ENCODE measurements at regions not wholly inside any gene's neighbourhood (a gene's known extent, or its start where the extent isn't known, plus 50 kb on each side); places are given as distances from the start of the nearest gene placed in this dataset.

DNA sequence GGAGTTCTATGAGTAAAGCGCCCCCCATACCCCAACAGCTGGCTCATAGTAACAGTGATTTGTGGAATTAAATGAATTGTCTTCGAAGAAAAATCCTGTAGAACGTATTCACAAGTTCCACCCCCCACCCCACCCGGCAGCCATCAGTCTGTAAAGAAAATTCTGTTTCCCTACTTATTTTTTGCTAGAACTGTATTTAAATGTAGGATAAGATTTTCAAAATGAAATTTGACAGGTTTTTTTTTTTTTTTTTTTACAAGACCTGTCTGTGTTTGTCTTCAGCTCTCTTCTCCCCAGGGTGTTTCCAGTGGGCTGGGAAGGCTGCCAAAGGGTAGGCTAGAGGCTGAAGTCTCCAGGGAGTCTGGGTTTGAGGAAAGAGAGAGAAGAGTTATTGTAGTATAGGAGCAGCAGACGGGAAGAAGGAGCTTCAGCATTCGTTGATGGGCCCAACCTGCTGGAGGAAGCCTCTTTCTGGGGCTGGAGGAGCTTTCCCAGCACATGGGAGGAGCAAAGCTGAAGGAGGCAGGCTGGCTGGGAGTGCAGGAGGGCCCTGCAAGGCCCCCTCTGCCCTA is 130.6 kb upstream of the SEMA6D start:
- Histone ChIP-seq H2BK5ac (ENCODE audit: low read depth, low read length, poor library complexity) (no peak overlapping the region), H2AK5ac (ENCODE audit: low read length) (no peak overlapping the region), H3K4me2 (ENCODE audit: low read length) (no peak overlapping the region), H3K27me3 (ENCODE audit: insufficient read depth, low read length) (no peaks in the 10 kb centered on the region), H3K4ac (ENCODE audit: low read depth, low read length) (no peak overlapping the region), H2AFZ (ENCODE audit: insufficient read depth, low read length, poor library complexity) (no peak overlapping the region), H2BK12ac (ENCODE audit: low read length) (no peak overlapping the region), H3K4me1 (ENCODE audit: control insufficient read depth in 1 of 2, insufficient read depth in 2 of 2, low read length in 2 of 2) (no peaks in the 10 kb centered on the region), H4K8ac (ENCODE audit: low read depth, low read length) (peak overlapping the region; percentile 29), H3K36me3 (ENCODE audit: control insufficient read depth in 1 of 2, insufficient read depth in 2 of 2, low read length in 2 of 2) (no peaks in the 10 kb centered on the region), H2BK120ac (ENCODE audit: insufficient read depth, low read length, poor library complexity) (no peak overlapping the region), H3K23ac (ENCODE audit: low read length) (no peak overlapping the region), H3K4me3 (ENCODE audit: low read depth, low read length) (no peak overlapping the region), H3K9ac (ENCODE audit: low read length) (no peak overlapping the region), H3K9me3 (ENCODE audit: insufficient read depth, low read depth, low read length) (no peaks in the 10 kb centered on the region), H3K79me1 (ENCODE audit: low read length) (no peaks in the 10 kb centered on the region), H3K27ac (ENCODE audit: low read depth, low read length) (no peak overlapping the region), H4K91ac (ENCODE audit: low read depth, low read length) (no peak overlapping the region), H3K18ac (ENCODE audit: low read length) (no peak overlapping the region), H4K12ac (ENCODE audit: low read depth, low read length) (no peak overlapping the region), H3K14ac (ENCODE audit: low read length) (no peak overlapping the region), H3K79me2 (ENCODE audit: control insufficient read depth, insufficient read depth, low read length, poor library complexity) (no peaks in the 10 kb centered on the region)
- no CpG with 5 or more reads among the region's 6 CpGs for WGBS (ENCODE audit: extremely low coverage, insufficient coverage, insufficient read length)
- DNase-seq = no peak

DNA sequence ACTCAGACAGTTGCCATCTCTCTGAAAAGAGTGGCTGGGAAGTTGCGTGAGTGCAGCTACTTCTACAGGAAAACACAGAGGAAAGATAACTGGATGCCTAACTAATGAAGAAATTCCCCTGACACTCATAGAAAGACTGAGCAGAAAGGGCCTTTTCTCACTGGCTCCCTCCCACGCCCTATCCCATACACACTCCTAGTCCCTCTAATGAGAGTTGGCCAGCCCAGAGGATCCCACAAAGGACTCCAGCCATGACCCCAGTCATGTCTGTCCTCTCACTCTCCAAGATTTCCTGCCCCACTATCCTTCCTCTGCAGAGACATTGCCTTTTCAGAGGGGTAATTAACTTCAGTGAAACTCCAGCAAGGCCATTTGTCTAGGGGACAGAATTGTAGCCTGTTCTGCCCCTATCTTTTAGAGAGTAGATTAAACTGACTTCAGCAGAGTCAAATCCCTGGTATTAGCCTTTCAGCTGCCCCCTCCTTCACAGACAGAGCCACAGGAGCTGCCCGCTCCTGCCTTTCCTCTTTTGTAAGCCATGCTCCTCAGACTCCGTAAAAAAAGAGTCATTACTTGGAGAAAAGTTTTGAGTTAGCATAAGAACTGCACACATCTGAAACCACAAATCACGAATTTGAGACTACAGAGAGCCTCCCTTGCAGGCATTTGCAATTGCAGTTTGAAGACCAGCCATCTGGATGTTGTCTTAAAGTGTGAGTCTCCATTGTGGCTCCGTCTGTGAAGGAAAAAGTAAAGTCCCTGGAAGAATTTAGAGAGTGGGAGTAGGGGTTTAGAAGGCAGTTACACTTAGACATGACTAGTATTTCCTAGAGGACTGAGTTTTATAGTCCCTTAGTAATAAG is 129.1 kb upstream of the SEMA6D start:
- Histone ChIP-seq H3K9ac (ENCODE audit: low read length) (no peak overlapping the region), H3K79me1 (ENCODE audit: low read length) (no peaks in the 10 kb centered on the region), H4K8ac (ENCODE audit: low read depth, low read length) (no peak overlapping the region), H3K4me2 (ENCODE audit: low read length) (no peak overlapping the region), H3K23ac (ENCODE audit: low read length) (no peak overlapping the region), H2BK5ac (ENCODE audit: low read depth, low read length, poor library complexity) (no peak overlapping the region), H3K4me3 (ENCODE audit: low read depth, low read length) (no peak overlapping the region), H2AFZ (ENCODE audit: insufficient read depth, low read length, poor library complexity) (no peak overlapping the region), H4K12ac (ENCODE audit: low read depth, low read length) (no peak overlapping the region), H2BK120ac (ENCODE audit: insufficient read depth, low read length, poor library complexity) (no peak overlapping the region), H3K79me2 (ENCODE audit: control insufficient read depth, insufficient read depth, low read length, poor library complexity) (no peaks in the 10 kb centered on the region), H3K14ac (ENCODE audit: low read length) (no peak overlapping the region), H4K91ac (ENCODE audit: low read depth, low read length) (no peak overlapping the region), H3K9me3 (ENCODE audit: insufficient read depth, low read depth, low read length) (no peaks in the 10 kb centered on the region), H3K27ac (ENCODE audit: low read depth, low read length) (no peak overlapping the region), H3K36me3 (ENCODE audit: control insufficient read depth in 1 of 2, insufficient read depth in 2 of 2, low read length in 2 of 2) (no peaks in the 10 kb centered on the region), H3K4me1 (ENCODE audit: control insufficient read depth in 1 of 2, insufficient read depth in 2 of 2, low read length in 2 of 2) (no peaks in the 10 kb centered on the region), H2AK5ac (ENCODE audit: low read length) (no peak overlapping the region), H3K18ac (ENCODE audit: low read length) (no peak overlapping the region), H3K27me3 (ENCODE audit: insufficient read depth, low read length) (no peaks in the 10 kb centered on the region), H3K4ac (ENCODE audit: low read depth, low read length) (no peak overlapping the region), H2BK12ac (ENCODE audit: low read length) (no peak overlapping the region)
- no CpG with 5 or more reads among the region's 6 CpGs for WGBS (ENCODE audit: extremely low coverage, insufficient coverage, insufficient read length)
- no peak for DNase-seq

DNA sequence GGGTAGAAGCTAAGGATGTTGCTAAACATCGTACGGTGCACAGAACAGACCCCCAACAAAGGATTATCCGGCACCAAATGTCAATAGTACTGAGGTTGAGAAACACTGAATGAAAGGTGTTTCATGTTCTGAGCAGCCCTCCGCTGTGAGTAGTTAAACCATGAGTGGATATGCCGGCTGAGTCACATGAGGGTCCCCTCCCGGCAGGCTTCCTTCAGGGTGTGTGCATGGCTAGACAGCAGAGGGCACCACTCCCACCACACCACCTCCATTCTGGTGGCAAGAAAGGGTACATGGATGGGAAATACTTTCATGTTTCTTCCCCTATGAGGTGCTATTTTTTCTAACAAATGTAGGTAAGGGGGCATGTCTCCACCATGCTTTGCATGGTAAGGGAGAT is 128.3 kb upstream of the SEMA6D start:
- Histone ChIP-seq H3K14ac (ENCODE audit: low read length) (no peak overlapping the region), H3K23ac (ENCODE audit: low read length) (no peak overlapping the region), H3K36me3 (ENCODE audit: control insufficient read depth in 1 of 2, insufficient read depth in 2 of 2, low read length in 2 of 2) (no peaks in the 10 kb centered on the region), H2BK120ac (ENCODE audit: insufficient read depth, low read length, poor library complexity) (no peak overlapping the region), H2BK12ac (ENCODE audit: low read length) (no peak overlapping the region), H4K8ac (ENCODE audit: low read depth, low read length) (no peak overlapping the region), H4K91ac (ENCODE audit: low read depth, low read length) (no peak overlapping the region), H2BK5ac (ENCODE audit: low read depth, low read length, poor library complexity) (no peak overlapping the region), H2AFZ (ENCODE audit: insufficient read depth, low read length, poor library complexity) (peak overlapping the region; percentile 35), H3K79me2 (ENCODE audit: control insufficient read depth, insufficient read depth, low read length, poor library complexity) (no peaks in the 10 kb centered on the region), H3K27ac (ENCODE audit: low read depth, low read length) (no peak overlapping the region), H3K4me3 (ENCODE audit: low read depth, low read length) (no peak overlapping the region), H3K4me1 (ENCODE audit: control insufficient read depth in 1 of 2, insufficient read depth in 2 of 2, low read length in 2 of 2) (no peaks in the 10 kb centered on the region), H2AK5ac (ENCODE audit: low read length) (no peak overlapping the region), H3K9me3 (ENCODE audit: insufficient read depth, low read depth, low read length) (no peaks in the 10 kb centered on the region), H3K9ac (ENCODE audit: low read length) (no peak overlapping the region), H3K79me1 (ENCODE audit: low read length) (no peaks in the 10 kb centered on the region), H3K4ac (ENCODE audit: low read depth, low read length) (no peak overlapping the region), H4K12ac (ENCODE audit: low read depth, low read length) (peak overlapping the region; percentile 28), H3K18ac (ENCODE audit: low read length) (no peak overlapping the region), H3K27me3 (ENCODE audit: insufficient read depth, low read length) (no peaks in the 10 kb centered on the region), H3K4me2 (ENCODE audit: low read length) (no peak overlapping the region)
- WGBS (ENCODE audit: extremely low coverage, insufficient coverage, insufficient read length) = no CpG with 5 or more reads among the region's 6 CpGs
- DNase-seq = peak; percentile 34 to 70

DNA sequence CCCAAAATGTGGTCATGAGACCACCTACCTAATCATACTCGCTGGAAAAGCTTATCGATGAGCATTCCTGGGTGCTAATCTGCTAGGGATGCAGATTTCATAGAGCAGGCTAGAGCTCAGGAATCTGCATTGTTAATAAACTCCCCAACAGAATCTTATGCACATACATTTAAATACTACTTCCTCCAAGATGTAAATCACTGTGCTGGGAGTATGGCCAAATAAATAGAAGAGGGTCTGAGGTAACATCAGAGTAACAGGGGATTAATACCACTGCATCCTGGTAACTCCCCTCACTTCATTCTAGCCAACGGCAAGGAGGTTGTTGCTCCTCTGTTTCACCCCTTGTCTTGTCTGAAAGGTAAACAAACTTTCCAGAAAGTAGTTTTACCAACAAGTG is 118.3 kb upstream of the SEMA6D start:
- Histone ChIP-seq H2BK5ac (ENCODE audit: low read depth, low read length, poor library complexity) (no peak overlapping the region), H2BK12ac (ENCODE audit: low read length) (no peak overlapping the region), H3K4ac (ENCODE audit: low read depth, low read length) (no peak overlapping the region), H3K14ac (ENCODE audit: low read length) (no peak overlapping the region), H4K8ac (ENCODE audit: low read depth, low read length) (no peak overlapping the region), H3K27me3 (ENCODE audit: insufficient read depth, low read length) (no peaks in the 10 kb centered on the region), H4K12ac (ENCODE audit: low read depth, low read length) (no peak overlapping the region), H3K4me2 (ENCODE audit: low read length) (no peak overlapping the region), H3K9ac (ENCODE audit: low read length) (no peak overlapping the region), H3K79me2 (ENCODE audit: control insufficient read depth, insufficient read depth, low read length, poor library complexity) (no peaks in the 10 kb centered on the region), H2BK120ac (ENCODE audit: insufficient read depth, low read length, poor library complexity) (no peak overlapping the region), H3K27ac (ENCODE audit: low read depth, low read length) (no peak overlapping the region), H3K4me3 (ENCODE audit: low read depth, low read length) (no peak overlapping the region), H3K23ac (ENCODE audit: low read length) (no peak overlapping the region), H3K4me1 (ENCODE audit: control insufficient read depth in 1 of 2, insufficient read depth in 2 of 2, low read length in 2 of 2) (no peaks in the 10 kb centered on the region), H3K18ac (ENCODE audit: low read length) (no peak overlapping the region), H4K91ac (ENCODE audit: low read depth, low read length) (no peak overlapping the region), H2AFZ (ENCODE audit: insufficient read depth, low read length, poor library complexity) (no peak overlapping the region), H3K79me1 (ENCODE audit: low read length) (no peaks in the 10 kb centered on the region), H3K9me3 (ENCODE audit: insufficient read depth, low read depth, low read length) (no peaks in the 10 kb centered on the region), H2AK5ac (ENCODE audit: low read length) (no peak overlapping the region), H3K36me3 (ENCODE audit: control insufficient read depth in 1 of 2, insufficient read depth in 2 of 2, low read length in 2 of 2) (no peaks in the 10 kb centered on the region)
- no peak for DNase-seq
- no CpG with 5 or more reads among the region's 3 CpGs for WGBS (ENCODE audit: extremely low coverage, insufficient coverage, insufficient read length)
